NCI-H2227 treated with DMSO at 0.1 percent for 48 hours (cell line): ENCODE measurements at regions not wholly inside any gene's neighbourhood (a gene's known extent, or its start where the extent isn't known, plus 50 kb on each side); places are given as distances from the start of the nearest gene placed in this dataset.
"Not testable (repeated sequence)": the region's sequence is repeated elsewhere in the genome, so short reads cannot be mapped to it uniquely, and the experiment has no call there.

Experiments
- DNase-seq: peaks from one replicate; lab custom pipeline; 2025; lab: John Stamatoyannopoulos, UW

GRCh38 chr2:17254421-17254820 is 263.8 kb downstream of the RAD51AP2 start:
- no peak for DNase-seq

GRCh38 chr2:17252258-17252657 is 266.0 kb downstream of the RAD51AP2 start:
- DNase-seq: no peak

- DNase-seq: no peak
Observed at GRCh38 chr2:17251171-17251570, 267.1 kb downstream of the RAD51AP2 start.

- no peak for DNase-seq
Observed at GRCh38 chr2:17249249-17249648, 269.0 kb downstream of the RAD51AP2 start.

- DNase-seq: no peak
Observed at GRCh38 chr2:17245906-17246305, 272.3 kb downstream of the RAD51AP2 start.

GRCh38 chr2:17242813-17243485 is 275.3 kb downstream of the RAD51AP2 start:
- DNase-seq: no peak

GRCh38 chr2:17239550-17239949 is 278.7 kb downstream of the RAD51AP2 start:
- no peak for DNase-seq

GRCh38 chr2:17235167-17235566 is 283.1 kb downstream of the RAD51AP2 start:
- no peak for DNase-seq

- DNase-seq: no peak
Observed at GRCh38 chr2:17232776-17233556, 285.3 kb downstream of the RAD51AP2 start.

GRCh38 chr2:17231394-17231965 is 286.8 kb downstream of the RAD51AP2 start:
- no peak for DNase-seq

GRCh38 chr2:17229414-17229813 is 288.8 kb downstream of the RAD51AP2 start:
- no peak for DNase-seq

GRCh38 chr2:17228461-17228860 is 289.8 kb downstream of the RAD51AP2 start:
- no peak for DNase-seq

- DNase-seq: no peak
Observed at GRCh38 chr2:17227856-17228255, 290.4 kb downstream of the RAD51AP2 start.

- DNase-seq: no peak
Observed at GRCh38 chr2:17226941-17227490, 291.2 kb downstream of the RAD51AP2 start.

- no peak for DNase-seq
Observed at GRCh38 chr2:17223211-17223610, 295.0 kb downstream of the RAD51AP2 start.

GRCh38 chr2:17208511-17208910 is 309.7 kb downstream of the RAD51AP2 start:
- no peak for DNase-seq

GRCh38 chr2:17206771-17207170 is 311.5 kb downstream of the RAD51AP2 start:
- DNase-seq: no peak

- not testable (repeated sequence) for DNase-seq
Observed at GRCh38 chr2:17204214-17204613, 314.0 kb downstream of the RAD51AP2 start.

GRCh38 chr2:17202628-17203027 is 315.6 kb downstream of the RAD51AP2 start:
- DNase-seq: not testable (repeated sequence)

GRCh38 chr2:17199741-17200140 is 318.5 kb downstream of the RAD51AP2 start:
- DNase-seq: no peak

GRCh38 chr2:17196380-17196779 is 321.9 kb downstream of the RAD51AP2 start:
- DNase-seq: no peak

GRCh38 chr2:17195016-17195415 is 323.2 kb downstream of the RAD51AP2 start:
- no peak for DNase-seq

- DNase-seq: no peak
Observed at GRCh38 chr2:17194083-17194482, 324.2 kb downstream of the RAD51AP2 start.
